ENCODE measurements at regions not wholly inside any gene's neighbourhood (a gene's known extent, or its start where the extent isn't known, plus 50 kb on each side); places are given as distances from the start of the nearest gene placed in this dataset.
A peak's percentile ranks its signal among the peaks of the same experiment; 100 is the strongest.

DNA sequence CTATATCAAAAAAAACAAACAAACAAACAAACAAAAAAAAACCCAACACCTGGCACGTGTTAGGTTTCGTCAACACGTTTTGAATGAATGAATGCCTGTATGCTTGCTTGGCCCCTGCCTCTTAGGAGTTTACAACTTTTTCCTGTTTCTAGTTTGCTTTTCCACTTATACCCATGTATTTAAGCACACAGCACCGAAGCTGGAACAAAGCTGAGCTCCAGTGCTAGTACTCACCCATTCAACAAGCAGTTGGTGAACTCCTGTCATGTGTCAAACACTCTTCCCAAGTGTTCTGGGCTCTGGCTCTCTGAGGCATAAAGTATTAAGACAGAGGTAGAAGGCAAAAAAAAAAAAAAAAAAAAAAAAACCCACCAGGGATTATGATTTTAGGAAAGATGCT, 599.3 kb downstream of the BUD13 start:
- TF ChIP-seq, protein P1, sequence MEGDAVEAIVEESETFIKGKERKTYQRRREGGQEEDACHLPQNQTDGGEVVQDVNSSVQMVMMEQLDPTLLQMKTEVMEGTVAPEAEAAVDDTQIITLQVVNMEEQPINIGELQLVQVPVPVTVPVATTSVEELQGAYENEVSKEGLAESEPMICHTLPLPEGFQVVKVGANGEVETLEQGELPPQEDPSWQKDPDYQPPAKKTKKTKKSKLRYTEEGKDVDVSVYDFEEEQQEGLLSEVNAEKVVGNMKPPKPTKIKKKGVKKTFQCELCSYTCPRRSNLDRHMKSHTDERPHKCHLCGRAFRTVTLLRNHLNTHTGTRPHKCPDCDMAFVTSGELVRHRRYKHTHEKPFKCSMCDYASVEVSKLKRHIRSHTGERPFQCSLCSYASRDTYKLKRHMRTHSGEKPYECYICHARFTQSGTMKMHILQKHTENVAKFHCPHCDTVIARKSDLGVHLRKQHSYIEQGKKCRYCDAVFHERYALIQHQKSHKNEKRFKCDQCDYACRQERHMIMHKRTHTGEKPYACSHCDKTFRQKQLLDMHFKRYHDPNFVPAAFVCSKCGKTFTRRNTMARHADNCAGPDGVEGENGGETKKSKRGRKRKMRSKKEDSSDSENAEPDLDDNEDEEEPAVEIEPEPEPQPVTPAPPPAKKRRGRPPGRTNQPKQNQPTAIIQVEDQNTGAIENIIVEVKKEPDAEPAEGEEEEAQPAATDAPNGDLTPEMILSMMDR (IDR thresholded peaks at IDR 0.05; ENCODE audit: insufficient read depth, low read length, poor library complexity, severe bottlenecking): no peak
- DNase-seq (ENCODE audit: extremely low read depth, insufficient read length): no peak
- Histone ChIP-seq H3K36me3 (ENCODE audit: control insufficient read depth, insufficient read depth, low read length) (no peaks in the 10 kb centered on the region), H3K27me3 (replicated peaks; ENCODE audit: control insufficient read depth, insufficient read depth, low read length) (no peaks in the 10 kb centered on the region; the same call in 1 of the 2 replicates), H3K4me3 (replicated peaks; ENCODE audit: low read depth, low read length) (no peak overlapping the region)

DNA sequence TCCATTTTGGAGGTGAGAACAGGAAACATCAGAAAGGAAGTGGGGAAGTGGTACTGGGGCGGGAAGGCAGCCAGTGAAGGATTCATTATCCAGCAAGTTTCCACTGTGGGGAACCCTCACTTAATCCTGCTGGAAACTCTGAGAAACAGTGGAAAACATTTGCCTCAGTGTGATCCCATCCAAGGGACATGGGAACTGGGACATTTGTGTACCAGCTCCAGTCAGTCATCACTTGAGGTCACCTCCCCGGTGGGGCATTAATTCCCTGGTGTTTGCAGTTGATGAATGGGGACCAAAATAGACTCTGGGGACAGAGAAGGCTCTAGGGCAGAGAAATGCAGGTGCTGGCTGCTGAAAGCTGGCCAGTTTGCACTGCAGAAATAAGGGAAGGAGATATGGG, 599.9 kb downstream of the BUD13 start:
- H3K4me3 ChIP-seq (replicated peaks; ENCODE audit: low read depth, low read length): no peak overlapping the region
- H3K36me3 ChIP-seq (ENCODE audit: control insufficient read depth, insufficient read depth, low read length): no peaks in the 10 kb centered on the region
- H3K27me3 ChIP-seq (replicated peaks; ENCODE audit: control insufficient read depth, insufficient read depth, low read length): no peaks in the 10 kb centered on the region; the same call in 1 of the 2 replicates
- DNase-seq (ENCODE audit: extremely low read depth, insufficient read length): no peak
- TF ChIP-seq, protein P1 (IDR thresholded peaks at IDR 0.05; ENCODE audit: insufficient read depth, low read length, poor library complexity, severe bottlenecking): no peak

DNA sequence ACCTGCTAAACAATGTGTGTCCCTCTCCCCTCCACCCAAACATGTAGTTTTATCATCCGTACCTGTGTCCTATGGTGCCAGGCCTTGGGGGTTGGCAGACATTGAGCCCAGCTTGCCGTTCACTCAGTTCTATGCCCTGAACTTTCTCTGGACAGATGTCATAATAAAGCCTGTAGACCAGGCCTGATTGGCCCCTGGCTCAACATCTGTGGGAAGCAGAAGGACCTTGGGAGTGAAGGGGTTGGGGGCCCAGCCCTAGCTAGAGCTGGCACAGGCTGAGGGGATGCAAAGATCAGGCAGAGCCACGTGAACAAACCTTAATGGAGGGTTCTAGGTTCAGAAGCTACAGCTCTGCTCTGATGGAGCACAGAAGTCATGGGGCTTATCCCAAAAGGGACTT, 600.6 kb downstream of the BUD13 start:
- DNase-seq (ENCODE audit: extremely low read depth, insufficient read length): no peak
- Histone ChIP-seq H3K27me3 (replicated peaks; ENCODE audit: control insufficient read depth, insufficient read depth, low read length) (no peaks in the 10 kb centered on the region; the same call in 1 of the 2 replicates), H3K4me3 (replicated peaks; ENCODE audit: low read depth, low read length) (no peak overlapping the region), H3K36me3 (ENCODE audit: control insufficient read depth, insufficient read depth, low read length) (no peaks in the 10 kb centered on the region)
- TF ChIP-seq, protein P1 (IDR thresholded peaks at IDR 0.05; ENCODE audit: insufficient read depth, low read length, poor library complexity, severe bottlenecking): no peak

DNA sequence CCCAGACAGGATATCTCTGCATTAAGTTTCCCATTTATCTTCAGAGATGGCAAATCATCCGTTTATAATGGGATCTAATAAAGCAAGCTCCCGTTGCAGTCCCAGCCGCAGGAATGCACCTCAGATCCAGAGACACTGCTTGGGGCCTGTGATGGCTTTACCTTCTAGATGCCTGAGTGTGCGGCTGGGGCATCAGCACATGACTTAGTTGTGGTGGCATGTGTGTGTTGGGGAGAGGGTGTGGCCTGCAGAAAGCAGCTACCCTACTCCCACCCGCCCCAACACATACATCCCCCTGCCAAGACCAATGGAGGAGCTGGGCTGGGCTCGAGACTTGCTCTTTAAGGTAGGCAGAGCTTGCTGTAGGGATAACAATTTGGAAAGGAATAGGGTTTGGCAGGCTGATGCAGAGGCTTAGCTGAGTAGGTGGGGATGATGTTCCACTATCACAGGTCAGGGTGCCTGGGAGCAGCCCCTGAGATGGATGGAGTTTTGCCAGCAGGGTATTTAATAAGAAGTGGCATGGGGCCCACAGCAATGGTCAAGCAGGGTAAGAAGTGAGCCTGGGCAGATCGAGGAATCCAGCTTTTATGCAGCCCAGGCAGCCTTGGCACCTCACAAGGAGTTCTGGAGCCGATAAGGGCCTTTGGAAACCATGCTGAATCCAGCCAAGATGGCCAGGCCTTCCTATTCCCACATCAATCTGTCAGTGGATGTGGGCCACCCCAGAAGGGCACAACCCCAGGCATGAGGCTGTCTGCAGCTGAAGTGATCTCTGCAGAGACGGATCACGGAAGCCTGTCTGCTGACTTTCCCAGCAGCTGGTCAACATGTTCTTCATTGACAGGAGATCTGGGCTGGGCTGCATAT, 601.3 kb downstream of the BUD13 start:
- TF ChIP-seq, protein P1 (IDR thresholded peaks at IDR 0.05; ENCODE audit: insufficient read depth, low read length, poor library complexity, severe bottlenecking): no peak
- no peaks in the 10 kb centered on the region for H3K36me3 ChIP-seq (ENCODE audit: control insufficient read depth, insufficient read depth, low read length)

DNA sequence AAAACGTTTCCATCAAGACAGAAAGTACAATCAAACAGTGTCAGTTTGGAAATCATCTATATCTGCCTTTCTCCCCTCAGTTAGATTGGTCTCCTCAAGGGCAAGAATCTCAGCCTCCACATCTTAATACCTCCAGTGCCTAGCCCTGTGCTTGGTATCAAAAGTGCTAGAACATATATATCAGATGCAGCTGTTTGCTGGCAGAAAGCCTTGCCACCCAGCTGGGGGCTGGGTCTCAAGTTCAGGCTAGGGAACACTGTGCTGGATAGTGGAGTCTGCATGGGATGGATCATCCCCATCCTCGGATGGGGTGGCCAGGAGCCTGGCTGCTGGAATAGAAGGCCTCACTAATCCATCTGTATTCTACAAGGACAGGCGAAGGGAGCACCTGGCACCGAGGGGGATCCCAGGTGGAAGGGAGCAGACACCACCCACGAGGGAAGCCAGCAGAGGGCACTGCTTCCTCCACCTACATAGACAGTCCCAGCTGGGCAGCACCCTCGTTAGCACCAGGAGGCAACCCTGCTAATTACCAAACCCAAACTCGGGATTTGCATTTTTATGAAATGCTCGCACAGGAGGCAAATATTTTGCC, 602.2 kb downstream of the BUD13 start:
- TF ChIP-seq, protein P1 (IDR thresholded peaks at IDR 0.05; ENCODE audit: insufficient read depth, low read length, poor library complexity, severe bottlenecking): peak; percentile 61
- DNase-seq (ENCODE audit: extremely low read depth, insufficient read length): no peak
- H3K36me3 ChIP-seq (ENCODE audit: control insufficient read depth, insufficient read depth, low read length): no peaks in the 10 kb centered on the region

More for the DNA sequence above, 601.3 kb downstream of the BUD13 start:
- DNase-seq (ENCODE audit: extremely low read depth, insufficient read length): no peak
- Histone ChIP-seq H3K4me3 (replicated peaks; ENCODE audit: low read depth, low read length) (no peak overlapping the region), H3K27me3 (replicated peaks; ENCODE audit: control insufficient read depth, insufficient read depth, low read length) (no peaks in the 10 kb centered on the region; the same call in 1 of the 2 replicates)

More for the DNA sequence above, 602.2 kb downstream of the BUD13 start:
- Histone ChIP-seq H3K27me3 (replicated peaks; ENCODE audit: control insufficient read depth, insufficient read depth, low read length) (no peaks in the 10 kb centered on the region; the same call in 1 of the 2 replicates), H3K4me3 (replicated peaks; ENCODE audit: low read depth, low read length) (no peak overlapping the region)
